ENCODE measurements at regions not wholly inside any gene's neighbourhood (a gene's known extent, or its start where the extent isn't known, plus 50 kb on each side); places are given as distances from the start of the nearest gene placed in this dataset.

GRCh38 chr12:131415781-131416180, 295.1 kb upstream of the SFSWAP start:
- intact Hi-C loops (cut with DNase I; ENCODE audit: low total_unique reads) = no loop called here
- Histone ChIP-seq H3K27ac (no peak overlapping the region), H3K4me1 (no peaks in the 10 kb centered on the region), H3K9me3 (no peaks in the 10 kb centered on the region), H3K27me3 (no peaks in the 10 kb centered on the region), H3K36me3 (no peaks in the 10 kb centered on the region), H3K4me3 (no peak overlapping the region)
- no peak for TF ChIP-seq POLR2A (IDR thresholded peaks at IDR 0.05)
- no peak for TF ChIP-seq CTCF (IDR thresholded peaks at IDR 0.05)
- DNase-seq = no peak

- TF ChIP-seq CTCF (IDR thresholded peaks at IDR 0.05) (no peak), POLR2A (IDR thresholded peaks at IDR 0.05) (no peak)
- intact Hi-C loops (cut with DNase I; ENCODE audit: low total_unique reads) = no loop called here
- H3K36me3 ChIP-seq = no peaks in the 10 kb centered on the region
- no peak overlapping the region for H3K27ac ChIP-seq
- no peaks in the 10 kb centered on the region for H3K9me3 ChIP-seq
- no peak overlapping the region for H3K4me3 ChIP-seq
- no peaks in the 10 kb centered on the region for H3K27me3 ChIP-seq
- no peaks in the 10 kb centered on the region for H3K4me1 ChIP-seq
- no peak for DNase-seq
Observed at GRCh38 chr12:131418121-131418520, 292.8 kb upstream of the SFSWAP start.

GRCh38 chr12:131418884-131419283, 292.0 kb upstream of the SFSWAP start:
- no peaks in the 10 kb centered on the region for H3K4me1 ChIP-seq
- no peak overlapping the region for H3K4me3 ChIP-seq
- H3K36me3 ChIP-seq = no peaks in the 10 kb centered on the region
- TF ChIP-seq CTCF (IDR thresholded peaks at IDR 0.05) = no peak
- no peak for TF ChIP-seq POLR2A (IDR thresholded peaks at IDR 0.05)
- no peak for DNase-seq
- H3K27me3 ChIP-seq = no peaks in the 10 kb centered on the region
- H3K27ac ChIP-seq = no peak overlapping the region
- intact Hi-C loops (cut with DNase I; ENCODE audit: low total_unique reads) = no loop called here
- peaks cover 0 to 6% of the 10 kb centered on the region in 2 donors for H3K9me3 ChIP-seq

GRCh38 chr12:131420867-131421447, 289.9 kb upstream of the SFSWAP start:
- Histone ChIP-seq H3K27me3 (no peaks in the 10 kb centered on the region), H3K4me3 (no peak overlapping the region), H3K27ac (no peak overlapping the region), H3K36me3 (no peaks in the 10 kb centered on the region), H3K4me1 (no peaks in the 10 kb centered on the region), H3K9me3 (peaks cover 0 to 6% of the 10 kb centered on the region in 2 donors)
- no peak for DNase-seq
- TF ChIP-seq CTCF (IDR thresholded peaks at IDR 0.05) (no peak), POLR2A (IDR thresholded peaks at IDR 0.05) (no peak)
- intact Hi-C loops (cut with DNase I; ENCODE audit: low total_unique reads) = no loop called here

- Histone ChIP-seq H3K27ac (no peak overlapping the region), H3K9me3 (peaks cover 0 to 6% of the 10 kb centered on the region in 2 donors), H3K36me3 (no peaks in the 10 kb centered on the region), H3K27me3 (no peaks in the 10 kb centered on the region), H3K4me1 (no peaks in the 10 kb centered on the region), H3K4me3 (no peak overlapping the region)
- intact Hi-C loops (cut with DNase I; ENCODE audit: low total_unique reads) = no loop called here
- no peak for DNase-seq
- TF ChIP-seq POLR2A (IDR thresholded peaks at IDR 0.05) (no peak), CTCF (IDR thresholded peaks at IDR 0.05) (no peak)
Observed at GRCh38 chr12:131421509-131422186, 289.2 kb upstream of the SFSWAP start.

Data from uterus (tissue), 3 donors.